Endometrium (tissue), 2 donors: ENCODE measurements at regions not wholly inside any gene's neighbourhood (a gene's known extent, or its start where the extent isn't known, plus 50 kb on each side); places are given as distances from the start of the nearest gene placed in this dataset.
"Not testable (repeated sequence)": the region's sequence is repeated elsewhere in the genome, so short reads cannot be mapped to it uniquely, and the experiment has no call there.

Experiments
- FAIRE-seq: peaks from 2 replicates; lab custom pipeline; 2012; peaks lifted over from hg19 to GRCh38; lab: Jason Lieb, UNC
- donor health status: control.
- donor health status: control.

- not testable (repeated sequence) for FAIRE-seq
Measured at GRCh38 chr15:29505535-29505934, 235.9 kb upstream of the NSMCE3 start.

GRCh38 chr15:29490747-29491471 lies 221.3 kb upstream of the NSMCE3 start:
- FAIRE-seq = no peak

GRCh38 chr15:29480949-29481348 lies 211.3 kb upstream of the NSMCE3 start:
- FAIRE-seq = no peak

- no peak for FAIRE-seq
Measured at GRCh38 chr15:29480278-29480677, 210.7 kb upstream of the NSMCE3 start.

GRCh38 chr15:29477256-29477655 lies 207.6 kb upstream of the NSMCE3 start:
- no peak for FAIRE-seq

GRCh38 chr15:29476503-29477080 lies 207.0 kb upstream of the NSMCE3 start:
- no peak for FAIRE-seq

- FAIRE-seq = no peak
Measured at GRCh38 chr15:29475096-29475495, 205.5 kb upstream of the NSMCE3 start.

GRCh38 chr15:29473621-29474105 lies 204.0 kb upstream of the NSMCE3 start:
- no peak for FAIRE-seq

GRCh38 chr15:29472901-29473445 lies 203.4 kb upstream of the NSMCE3 start:
- FAIRE-seq = no peak

- FAIRE-seq = no peak
Measured at GRCh38 chr15:29471757-29472156, 202.1 kb upstream of the NSMCE3 start.

GRCh38 chr15:29471306-29471705 lies 201.7 kb upstream of the NSMCE3 start:
- no peak for FAIRE-seq

- FAIRE-seq = no peak
Measured at GRCh38 chr15:29470794-29471193, 201.2 kb upstream of the NSMCE3 start.

GRCh38 chr15:29470311-29470710 lies 200.7 kb upstream of the NSMCE3 start:
- no peak for FAIRE-seq

- FAIRE-seq = no peak
Measured at GRCh38 chr15:29468899-29469298, 199.3 kb upstream of the NSMCE3 start.

GRCh38 chr15:29467091-29467490 lies 197.5 kb upstream of the NSMCE3 start:
- FAIRE-seq = no peak

GRCh38 chr15:29466292-29466691 lies 196.7 kb upstream of the NSMCE3 start:
- no peak for FAIRE-seq

- no peak for FAIRE-seq
Measured at GRCh38 chr15:29465816-29466215, 196.2 kb upstream of the NSMCE3 start.

GRCh38 chr15:29465196-29465595 lies 195.6 kb upstream of the NSMCE3 start:
- FAIRE-seq = no peak

GRCh38 chr15:29461877-29462276 lies 192.3 kb upstream of the NSMCE3 start:
- no peak for FAIRE-seq

GRCh38 chr15:29458361-29458760 lies 188.7 kb upstream of the NSMCE3 start:
- no peak for FAIRE-seq

- FAIRE-seq = no peak
Measured at GRCh38 chr15:29457729-29458128, 188.1 kb upstream of the NSMCE3 start.

GRCh38 chr15:29456964-29457363 lies 187.3 kb upstream of the NSMCE3 start:
- FAIRE-seq = no peak

GRCh38 chr15:29456255-29456654 lies 186.6 kb upstream of the NSMCE3 start:
- FAIRE-seq = no peak

GRCh38 chr15:29455530-29455929 lies 185.9 kb upstream of the NSMCE3 start:
- no peak for FAIRE-seq
